ENCODE measurements at regions not wholly inside any gene's neighbourhood (a gene's known extent, or its start where the extent isn't known, plus 50 kb on each side); places are given as distances from the start of the nearest gene placed in this dataset.

- H3K27ac ChIP-seq (ENCODE audit: control insufficient read depth, insufficient read depth, low read length) = no peak overlapping the region
- no peaks in the 10 kb centered on the region for H3K27me3 ChIP-seq (ENCODE audit: control insufficient read depth, extremely low read depth, insufficient read depth, low read length)
- DNase-seq (ENCODE audit: low read depth, low spot score) (no peak), FAIRE-seq (no peak)
- no peaks in the 10 kb centered on the region for H3K9me1 ChIP-seq (ENCODE audit: control insufficient read depth, extremely low read depth, insufficient read depth, low read length)
- no peak overlapping the region for H3K9ac ChIP-seq (ENCODE audit: control insufficient read depth, extremely low read depth, insufficient read depth, low read length)
- H4K20me1 ChIP-seq (ENCODE audit: control insufficient read depth, extremely low read depth, insufficient read depth, low read length) = no peaks in the 10 kb centered on the region
- no peak overlapping the region for H3K4me2 ChIP-seq (ENCODE audit: control insufficient read depth, extremely low read depth, insufficient read depth, low read depth, low read length)
- no peak overlapping the region for H2AFZ ChIP-seq (ENCODE audit: control insufficient read depth, low read length)
- H3K4me1 ChIP-seq (ENCODE audit: control insufficient read depth, extremely low read depth, insufficient read depth, low read length) = no peaks in the 10 kb centered on the region
- H3K36me3 ChIP-seq (ENCODE audit: control insufficient read depth in 2 of 2, extremely low read depth in 1 of 2, insufficient read depth in 2 of 2, low read length in 2 of 2) = no peaks in the 10 kb centered on the region
- H3K4me3 ChIP-seq (ENCODE audit: control insufficient read depth in 2 of 3, extremely low read depth in 1 of 3, insufficient read depth in 2 of 3, low read depth in 1 of 3, low read length in 3 of 3) = no peak overlapping the region
- no peaks in the 10 kb centered on the region for H3K9me3 ChIP-seq (ENCODE audit: control insufficient read depth, low read depth, low read length)
- no peak for TF ChIP-seq CTCF (optimal IDR thresholded peaks at IDR 0.05 in 1 of 3, IDR thresholded peaks at IDR 0.05 in 1 of 3, conservative IDR thresholded peaks at IDR 0.05 in 1 of 3; ENCODE audit: extremely low read depth in 1 of 3, insufficient read depth in 2 of 3, low read length in 3 of 3)
- no peak for TF ChIP-seq EZH2 (IDR thresholded peaks at IDR 0.05; ENCODE audit: low read length)
- dilution Hi-C loops (cut with MboI; ENCODE audit: extremely low pct_ligation_motif_present, low sequenced_read_pairs) = no loop called here
- no peaks in the 10 kb centered on the region for H3K79me2 ChIP-seq (ENCODE audit: control insufficient read depth, insufficient read depth, low read length)
Observed at GRCh38 chr4:96003951-96004740, 164.3 kb downstream of the PDHA2 start.

GRCh38 chr4:96009427-96010119 is 169.7 kb downstream of the PDHA2 start:
- DNase-seq (ENCODE audit: low read depth, low spot score) = no peak
- Histone ChIP-seq H3K9me3 (ENCODE audit: control insufficient read depth, low read depth, low read length) (no peaks in the 10 kb centered on the region), H3K4me2 (ENCODE audit: control insufficient read depth, extremely low read depth, insufficient read depth, low read depth, low read length) (no peak overlapping the region), H3K9ac (ENCODE audit: control insufficient read depth, extremely low read depth, insufficient read depth, low read length) (no peak overlapping the region), H3K36me3 (ENCODE audit: control insufficient read depth in 2 of 2, extremely low read depth in 1 of 2, insufficient read depth in 2 of 2, low read length in 2 of 2) (no peaks in the 10 kb centered on the region), H3K79me2 (ENCODE audit: control insufficient read depth, insufficient read depth, low read length) (no peaks in the 10 kb centered on the region), H2AFZ (ENCODE audit: control insufficient read depth, low read length) (no peak overlapping the region), H3K9me1 (ENCODE audit: control insufficient read depth, extremely low read depth, insufficient read depth, low read length) (no peaks in the 10 kb centered on the region), H3K27me3 (ENCODE audit: control insufficient read depth, extremely low read depth, insufficient read depth, low read length) (no peaks in the 10 kb centered on the region), H4K20me1 (ENCODE audit: control insufficient read depth, extremely low read depth, insufficient read depth, low read length) (no peaks in the 10 kb centered on the region), H3K4me3 (ENCODE audit: control insufficient read depth in 2 of 3, extremely low read depth in 1 of 3, insufficient read depth in 2 of 3, low read depth in 1 of 3, low read length in 3 of 3) (no peak overlapping the region), H3K27ac (ENCODE audit: control insufficient read depth, insufficient read depth, low read length) (no peak overlapping the region), H3K4me1 (ENCODE audit: control insufficient read depth, extremely low read depth, insufficient read depth, low read length) (no peaks in the 10 kb centered on the region)
- TF ChIP-seq EZH2 (IDR thresholded peaks at IDR 0.05; ENCODE audit: low read length) (no peak), CTCF (optimal IDR thresholded peaks at IDR 0.05 in 1 of 3, IDR thresholded peaks at IDR 0.05 in 1 of 3, conservative IDR thresholded peaks at IDR 0.05 in 1 of 3; ENCODE audit: extremely low read depth in 1 of 3, insufficient read depth in 2 of 3, low read length in 3 of 3) (no peak)
- dilution Hi-C loops (cut with MboI; ENCODE audit: extremely low pct_ligation_motif_present, low sequenced_read_pairs) = no loop called here
- no peak for FAIRE-seq

Measured in keratinocyte (primary cell).